HAP-1 (cell line): ENCODE measurements at regions not wholly inside any gene's neighbourhood (a gene's known extent, or its start where the extent isn't known, plus 50 kb on each side); places are given as distances from the start of the nearest gene placed in this dataset.

Source experiments
- DNase-seq, 2 experiments: peaks; one replicate each; pipeline ENCODE4 v3.0.0-alpha.2; 2016 to 2020; ENCODE audit warnings: low spot score in 2 of 2
- H3K27me3 ChIP-seq: fragments of 250-450 bp; sonication (Bioruptor Pico); 2 replicates; pipeline ENCODE4 v1.5.1; 2020; ENCODE audit warnings: low read depth, mild to moderate bottlenecking, moderate library complexity
- H3K36me3 ChIP-seq: fragments of 250-450 bp; sonication (Bioruptor Pico); replicated peaks from 2 replicates; pipeline ENCODE4 v1.5.1; 2020; ENCODE audit warnings: mild to moderate bottlenecking
- H3K4me1 ChIP-seq: fragments of 250-450 bp; sonication (Bioruptor Pico); 2 replicates; pipeline ENCODE4 v1.5.1; 2020; ENCODE audit warnings: mild to moderate bottlenecking
- H3K4me3 ChIP-seq: fragments of 250-450 bp; sonication (Bioruptor Pico); 2 replicates; pipeline ENCODE4 v1.5.1; 2020; ENCODE audit warnings: mild to moderate bottlenecking, moderate library complexity
- H3K9me3 ChIP-seq: fragments of 250-450 bp; sonication (Bioruptor Pico); 2 replicates; pipeline ENCODE4 v1.5.1; 2020; ENCODE audit warnings: mild to moderate bottlenecking, moderate library complexity
- in situ Hi-C: fragments of 300-500 bp; cut with MboI; formaldehyde crosslinking; loops from 3 replicates; pipeline ENCODE4 v1.14.3; 2020; ENCODE audit warnings: low sequenced_read_pairs, inconsistent platforms, mixed read lengths

DNA sequence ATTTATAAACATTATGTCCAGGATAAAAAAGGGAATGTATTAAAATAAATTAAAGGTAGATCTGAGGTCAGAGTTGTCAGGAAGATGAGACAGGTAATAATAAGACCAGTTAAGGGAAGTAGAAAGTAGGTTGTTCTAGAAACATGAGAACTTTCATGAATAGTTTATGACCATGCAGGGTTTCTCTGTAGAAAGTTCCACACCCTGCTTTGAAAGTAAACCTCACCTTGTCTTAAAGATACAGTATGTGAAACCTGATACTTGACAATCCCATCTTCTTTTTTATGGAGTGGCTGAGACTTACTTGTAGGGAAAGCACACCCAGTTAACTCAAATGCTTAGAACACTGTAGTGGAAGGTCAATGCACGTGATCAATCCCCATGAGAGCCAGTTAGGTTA is 260.6 kb upstream of the ZNF462 start:
- Histone ChIP-seq H3K9me3 (no peaks in the 10 kb centered on the region), H3K4me3 (no peak overlapping the region), H3K4me1 (no peaks in the 10 kb centered on the region), H3K36me3 (no peaks in the 10 kb centered on the region), H3K27me3 (no peaks in the 10 kb centered on the region)
- in situ Hi-C loops, result no loop called here
- DNase-seq, result no peak

DNA sequence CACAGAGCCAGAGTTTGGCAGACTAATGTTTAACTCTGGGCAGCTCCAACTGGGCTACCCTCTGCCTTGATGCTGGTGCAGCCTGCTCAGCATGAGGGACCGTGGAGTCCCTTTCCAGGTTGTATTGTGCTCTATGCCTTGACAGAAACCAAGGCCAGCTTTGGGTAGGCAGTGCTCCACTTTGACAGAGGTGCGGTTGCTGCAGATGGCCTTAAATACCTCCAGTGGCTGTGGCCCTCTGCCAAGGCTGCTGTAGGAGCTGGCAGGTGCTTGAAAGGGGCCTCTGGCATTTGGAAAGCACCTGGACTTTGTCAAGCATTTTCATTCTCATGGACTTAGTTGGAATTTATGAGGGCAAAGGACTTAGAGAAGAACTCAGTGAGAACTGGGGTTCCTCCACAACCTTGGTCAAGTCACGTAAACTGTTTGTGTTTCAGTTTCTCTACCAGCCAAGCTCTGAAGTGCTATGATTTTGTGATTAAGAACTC is 249.7 kb upstream of the ZNF462 start:
- no peak overlapping the region for H3K4me3 ChIP-seq

DNA sequence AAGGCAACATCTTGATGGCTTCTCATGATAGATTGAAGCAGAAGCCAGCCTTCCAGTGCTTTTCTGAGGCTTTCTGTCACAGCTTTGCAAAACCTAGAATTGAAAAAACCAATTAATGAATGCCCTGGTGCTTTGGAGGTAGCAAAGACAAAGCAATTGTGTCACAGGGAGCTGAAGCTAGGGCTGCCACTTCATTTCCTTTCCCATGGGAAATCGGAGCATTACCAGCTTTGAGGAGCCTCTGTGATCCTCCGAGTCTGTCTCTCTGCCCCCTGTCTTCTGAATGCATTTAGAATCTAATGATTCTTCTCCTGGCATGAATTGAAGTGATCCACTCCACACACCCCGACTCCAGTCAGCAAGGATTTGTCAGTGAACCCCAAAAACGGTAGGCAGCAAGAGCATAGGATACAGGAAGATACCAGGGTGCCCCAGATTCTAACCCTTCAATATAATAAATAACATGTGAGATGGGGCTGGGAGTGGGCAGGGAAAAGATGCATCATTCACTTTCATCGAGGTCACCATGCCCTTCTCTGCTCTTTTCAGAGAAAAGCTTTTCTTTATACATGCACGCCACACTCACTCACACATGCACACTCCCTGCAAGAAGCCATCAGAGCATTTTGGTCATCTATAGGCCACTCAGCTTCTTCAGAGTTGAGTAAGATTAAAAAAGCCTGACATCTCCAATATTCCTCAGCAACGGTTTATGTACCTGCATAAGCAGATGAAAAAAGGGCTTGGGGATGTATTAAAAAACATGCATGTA is 247.7 kb upstream of the ZNF462 start:
- Histone ChIP-seq H3K4me1 (no peaks in the 10 kb centered on the region), H3K9me3 (no peaks in the 10 kb centered on the region), H3K27me3 (no peaks in the 10 kb centered on the region), H3K36me3 (no peaks in the 10 kb centered on the region), H3K4me3 (no peak overlapping the region)
- DNase-seq, result no peak
- in situ Hi-C loops, result no loop called here

More for the DNA sequence above, 249.7 kb upstream of the ZNF462 start:
- Histone ChIP-seq H3K36me3 (no peaks in the 10 kb centered on the region), H3K9me3 (no peaks in the 10 kb centered on the region), H3K4me1 (no peaks in the 10 kb centered on the region), H3K27me3 (no peaks in the 10 kb centered on the region)
- DNase-seq, result no peak
- in situ Hi-C loops, result no loop called here

DNA sequence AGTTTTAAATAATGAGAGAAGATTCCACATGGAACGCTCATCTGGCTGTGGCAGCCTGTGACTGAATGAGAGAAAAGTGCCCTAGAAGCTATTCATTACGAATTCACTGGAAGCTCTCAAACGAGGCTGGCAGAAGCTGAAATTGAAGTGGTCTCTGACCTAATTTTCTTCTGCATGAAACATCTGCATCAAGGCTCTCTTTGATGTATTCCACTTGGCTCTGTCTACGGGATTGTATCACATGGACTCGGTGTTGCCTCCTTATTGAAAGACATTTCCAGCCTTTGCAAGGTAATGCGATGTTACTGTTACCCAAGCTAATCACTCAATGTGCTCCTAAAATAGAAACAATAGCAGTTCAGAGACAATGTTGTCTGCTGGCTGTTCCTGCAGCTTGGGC is 246.9 kb upstream of the ZNF462 start:
- Histone ChIP-seq H3K4me1 (no peaks in the 10 kb centered on the region), H3K27me3 (no peaks in the 10 kb centered on the region), H3K4me3 (no peak overlapping the region), H3K36me3 (no peaks in the 10 kb centered on the region), H3K9me3 (no peaks in the 10 kb centered on the region)
- in situ Hi-C loops, result no loop called here
- no peak for DNase-seq

DNA sequence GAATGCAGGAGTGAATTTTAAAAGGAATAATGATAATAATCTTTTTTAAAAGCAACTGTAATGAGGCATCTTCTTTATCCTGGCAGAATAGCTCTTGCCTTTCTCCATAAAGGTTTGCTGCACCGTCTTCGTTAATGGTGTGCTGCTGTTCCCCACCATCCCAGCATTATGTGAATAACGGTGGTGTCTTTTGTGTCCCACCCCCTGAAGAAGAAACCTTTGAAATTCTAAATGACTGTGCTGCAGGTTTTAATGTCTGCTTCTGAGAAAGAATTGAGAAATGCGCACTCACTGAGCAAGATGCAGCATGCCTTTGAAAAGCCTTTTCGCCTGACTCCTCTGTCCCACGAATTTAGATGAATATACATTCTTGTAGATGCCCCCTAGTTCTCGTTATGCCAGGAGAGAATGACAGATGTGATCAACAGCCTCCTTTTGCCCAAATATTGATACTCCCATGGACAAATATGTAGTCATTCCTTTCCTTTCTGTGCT is 246.1 kb upstream of the ZNF462 start:
- H3K9me3 ChIP-seq, result no peaks in the 10 kb centered on the region
- H3K36me3 ChIP-seq, result no peaks in the 10 kb centered on the region
- no peaks in the 10 kb centered on the region for H3K27me3 ChIP-seq
- no peaks in the 10 kb centered on the region for H3K4me1 ChIP-seq
- DNase-seq, result no peak
- in situ Hi-C loops, result no loop called here
- H3K4me3 ChIP-seq, result no peak overlapping the region

DNA sequence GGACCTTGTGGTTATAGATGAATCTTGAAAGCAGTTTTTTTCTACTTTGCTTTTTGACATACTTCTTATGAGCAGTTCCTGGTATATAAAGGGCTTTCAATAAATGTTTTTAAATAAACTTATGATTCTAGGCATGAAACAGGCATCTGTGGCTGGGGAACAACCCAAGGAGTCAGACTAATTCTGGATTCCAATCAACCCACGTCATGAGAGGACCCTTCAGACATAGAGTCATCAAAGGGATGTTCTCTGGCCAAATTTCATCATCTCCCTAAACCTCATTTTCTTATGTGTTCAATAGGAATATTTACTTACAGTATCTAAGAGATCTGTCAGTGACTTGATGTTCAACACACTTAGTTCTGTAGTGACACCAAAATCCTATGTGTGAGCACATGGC is 243.8 kb upstream of the ZNF462 start:
- in situ Hi-C loops, result no loop called here
- H3K4me3 ChIP-seq, result no peak overlapping the region
- H3K9me3 ChIP-seq, result no peaks in the 10 kb centered on the region
- no peaks in the 10 kb centered on the region for H3K4me1 ChIP-seq
- no peaks in the 10 kb centered on the region for H3K36me3 ChIP-seq
- no peaks in the 10 kb centered on the region for H3K27me3 ChIP-seq
- DNase-seq, result no peak

DNA sequence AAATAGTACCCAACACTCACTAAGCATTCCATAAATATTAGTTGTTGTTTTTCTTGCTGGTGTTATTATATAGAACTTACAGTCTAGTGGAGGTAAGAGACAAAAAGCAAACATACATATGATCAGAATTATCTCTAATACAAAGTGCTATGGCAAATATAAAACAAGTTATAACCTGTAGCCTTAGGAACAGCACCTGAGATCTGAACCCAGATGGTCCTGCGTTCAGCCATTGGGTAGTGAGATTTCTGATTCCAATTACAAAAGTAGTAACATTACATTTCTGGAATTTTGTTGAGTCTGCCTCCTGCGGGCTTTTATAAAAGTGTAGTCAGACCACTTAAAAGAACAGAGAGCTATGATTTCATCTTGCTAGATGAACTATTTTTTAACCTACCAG is 242.9 kb upstream of the ZNF462 start:
- Histone ChIP-seq H3K36me3 (no peaks in the 10 kb centered on the region), H3K9me3 (no peaks in the 10 kb centered on the region), H3K4me3 (no peak overlapping the region), H3K4me1 (no peaks in the 10 kb centered on the region), H3K27me3 (no peaks in the 10 kb centered on the region)
- DNase-seq, result no peak
- in situ Hi-C loops, result no loop called here

DNA sequence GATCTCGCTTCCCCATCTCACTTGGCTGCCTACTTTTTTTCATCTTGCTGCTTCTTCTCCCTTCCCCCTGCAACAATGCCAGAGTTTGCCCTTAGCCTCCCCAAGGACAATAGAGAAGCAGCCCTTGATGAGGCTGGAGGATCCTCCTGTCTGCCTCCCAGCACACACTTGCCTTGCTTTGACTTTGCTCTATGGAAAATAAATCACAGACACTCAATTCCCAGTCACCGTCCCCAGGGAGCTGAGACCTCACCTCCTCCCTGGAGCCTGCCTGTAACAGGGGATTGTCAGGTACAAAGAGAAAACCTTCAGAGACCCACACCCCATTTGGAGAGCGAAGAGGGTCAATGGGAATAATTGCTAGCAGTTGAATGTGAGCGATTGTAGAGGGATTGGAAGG is 242.1 kb upstream of the ZNF462 start:
- H3K9me3 ChIP-seq, result no peaks in the 10 kb centered on the region
- in situ Hi-C loops, result no loop called here
- DNase-seq, result no peak
- no peaks in the 10 kb centered on the region for H3K27me3 ChIP-seq
- no peak overlapping the region for H3K4me3 ChIP-seq
- H3K36me3 ChIP-seq, result no peaks in the 10 kb centered on the region
- no peaks in the 10 kb centered on the region for H3K4me1 ChIP-seq

DNA sequence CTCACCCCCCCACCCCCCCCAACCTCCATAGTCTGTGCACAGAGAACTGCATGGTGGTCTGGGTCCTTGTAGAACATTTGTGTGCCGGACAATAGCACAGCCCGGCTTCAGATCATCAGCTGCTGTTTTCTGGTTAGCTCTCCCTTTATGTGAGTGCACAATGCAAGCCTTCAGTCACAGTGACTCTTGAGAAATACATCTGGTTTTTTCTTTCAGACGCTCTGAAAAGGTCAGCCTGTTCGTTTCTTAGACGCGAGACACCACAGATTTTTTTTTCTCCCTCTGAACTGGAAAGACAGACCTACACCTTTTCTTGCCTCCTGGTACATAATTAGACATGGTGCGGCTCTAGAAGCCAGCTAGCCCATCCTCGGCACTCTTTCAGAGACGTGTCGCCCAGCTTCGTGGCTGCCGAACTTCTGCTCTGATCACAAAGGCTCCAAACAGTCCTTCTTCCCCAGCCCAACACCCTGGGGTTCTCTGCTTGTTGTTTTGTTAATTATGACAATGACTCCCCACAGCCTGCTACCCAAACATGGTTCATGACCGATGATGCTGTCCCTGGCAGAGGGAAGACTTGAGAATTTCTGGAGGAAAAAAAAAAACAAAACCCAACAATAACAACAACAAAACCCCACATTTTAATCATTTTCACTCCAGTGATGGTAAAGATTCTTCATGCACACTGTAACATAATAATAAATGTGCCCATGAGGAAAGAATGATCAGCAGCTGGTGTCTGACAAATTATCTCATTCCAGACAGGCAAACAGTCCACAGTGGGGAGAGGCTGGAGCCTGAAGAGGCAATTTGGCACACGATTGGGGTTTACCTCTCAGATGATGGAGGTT is 241.4 kb upstream of the ZNF462 start:
- Histone ChIP-seq H3K4me1 (no peaks in the 10 kb centered on the region), H3K36me3 (no peaks in the 10 kb centered on the region), H3K9me3 (no peaks in the 10 kb centered on the region), H3K4me3 (no peak overlapping the region), H3K27me3 (no peaks in the 10 kb centered on the region)
- in situ Hi-C loops, result no loop called here
- DNase-seq, result no peak

DNA sequence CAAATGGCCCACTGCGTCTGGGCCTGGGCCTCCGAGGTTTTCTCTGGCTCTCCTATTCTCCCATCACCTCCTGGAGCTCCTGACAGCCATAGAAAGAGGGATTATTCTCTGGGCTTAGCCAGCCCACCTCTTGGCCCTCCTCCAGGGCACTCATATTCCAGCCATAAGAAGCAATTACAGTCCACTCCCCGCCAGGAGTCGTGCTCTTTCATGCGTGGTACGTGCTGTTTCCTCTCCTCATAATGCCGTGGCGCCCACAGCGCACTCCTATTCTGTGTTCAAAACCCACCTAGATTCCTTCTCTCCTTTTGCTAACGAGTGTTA is 240.8 kb upstream of the ZNF462 start:
- DNase-seq, result peak in 1 of 2 experiments; percentile 40
- no peaks in the 10 kb centered on the region for H3K4me1 ChIP-seq
- no peak overlapping the region for H3K4me3 ChIP-seq
- no peaks in the 10 kb centered on the region for H3K27me3 ChIP-seq
- in situ Hi-C loops, result no loop called here
- H3K36me3 ChIP-seq, result no peaks in the 10 kb centered on the region
- no peaks in the 10 kb centered on the region for H3K9me3 ChIP-seq

DNA sequence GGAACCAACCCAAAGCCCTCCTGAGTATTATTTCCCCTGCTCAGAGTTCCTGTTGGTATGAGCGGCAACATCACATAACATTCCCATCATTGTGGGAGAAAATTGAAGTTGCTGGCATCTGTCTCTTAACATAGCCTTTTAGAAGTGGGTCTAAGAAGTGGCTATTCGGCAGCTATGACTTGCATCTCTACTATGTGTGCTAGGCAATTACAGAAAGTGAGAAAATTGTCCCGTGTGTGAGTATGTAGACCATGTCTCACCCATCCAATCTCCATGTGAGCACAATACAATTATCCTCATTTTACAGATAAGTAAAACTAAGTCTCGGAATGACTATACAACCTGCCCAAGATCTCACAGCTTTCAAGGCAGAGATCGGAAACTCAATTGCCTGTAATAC is 239.4 kb upstream of the ZNF462 start:
- no peaks in the 10 kb centered on the region for H3K27me3 ChIP-seq
- H3K36me3 ChIP-seq, result no peaks in the 10 kb centered on the region
- no peak for DNase-seq
- no peaks in the 10 kb centered on the region for H3K4me1 ChIP-seq
- H3K9me3 ChIP-seq, result no peaks in the 10 kb centered on the region
- no peak overlapping the region for H3K4me3 ChIP-seq
- in situ Hi-C loops, result no loop called here

DNA sequence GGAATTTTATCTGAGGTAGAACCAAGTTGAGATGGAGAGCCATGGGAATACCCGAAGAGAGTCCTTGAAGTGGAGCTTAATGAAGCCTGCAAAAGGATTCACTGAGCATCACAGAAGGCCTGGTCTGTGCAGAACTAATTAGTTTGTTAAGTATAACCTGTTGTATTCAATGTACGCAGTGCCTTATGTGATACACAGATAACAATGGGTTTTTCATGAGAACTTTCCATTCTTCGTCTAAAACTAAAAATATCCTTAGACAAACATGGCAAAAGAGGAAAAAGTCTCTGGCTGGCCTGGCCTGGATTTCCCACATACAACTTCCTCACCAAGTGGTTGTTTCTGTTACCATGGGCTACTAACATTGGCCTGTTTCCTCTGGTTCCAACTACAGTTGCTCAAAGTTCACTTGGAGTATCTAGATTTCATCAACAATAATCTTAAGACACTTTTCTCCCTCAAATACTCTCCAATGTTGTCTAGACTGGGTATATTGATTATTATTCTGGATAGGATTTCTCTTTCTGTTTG is 237.6 kb upstream of the ZNF462 start:
- no peaks in the 10 kb centered on the region for H3K27me3 ChIP-seq
- H3K4me1 ChIP-seq, result no peaks in the 10 kb centered on the region
- in situ Hi-C loops, result no loop called here
- no peak for DNase-seq
- H3K4me3 ChIP-seq, result no peak overlapping the region
- no peaks in the 10 kb centered on the region for H3K36me3 ChIP-seq
- H3K9me3 ChIP-seq, result no peaks in the 10 kb centered on the region

DNA sequence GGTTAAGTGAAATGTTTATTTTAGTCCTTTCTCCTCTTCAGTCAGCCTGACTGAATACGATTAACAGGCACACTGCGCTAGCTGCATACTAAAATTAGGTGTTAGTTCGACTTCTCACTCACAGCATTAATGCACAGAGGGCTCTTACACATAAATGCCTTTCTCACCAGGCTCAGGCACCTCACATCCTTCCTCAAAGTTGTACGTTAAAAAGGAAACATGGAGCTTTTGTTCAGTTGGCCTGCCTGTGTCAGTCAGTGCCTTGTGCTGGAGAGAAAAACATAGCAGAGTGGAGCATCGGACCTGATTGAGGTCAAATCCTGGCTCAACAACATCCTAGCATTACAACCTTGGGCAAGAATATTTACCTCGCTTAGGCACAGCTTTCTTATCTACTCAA is 236.0 kb upstream of the ZNF462 start:
- Histone ChIP-seq H3K4me3 (no peak overlapping the region), H3K36me3 (no peaks in the 10 kb centered on the region), H3K27me3 (no peaks in the 10 kb centered on the region), H3K4me1 (no peaks in the 10 kb centered on the region), H3K9me3 (no peaks in the 10 kb centered on the region)
- no peak for DNase-seq
- in situ Hi-C loops, result no loop called here

DNA sequence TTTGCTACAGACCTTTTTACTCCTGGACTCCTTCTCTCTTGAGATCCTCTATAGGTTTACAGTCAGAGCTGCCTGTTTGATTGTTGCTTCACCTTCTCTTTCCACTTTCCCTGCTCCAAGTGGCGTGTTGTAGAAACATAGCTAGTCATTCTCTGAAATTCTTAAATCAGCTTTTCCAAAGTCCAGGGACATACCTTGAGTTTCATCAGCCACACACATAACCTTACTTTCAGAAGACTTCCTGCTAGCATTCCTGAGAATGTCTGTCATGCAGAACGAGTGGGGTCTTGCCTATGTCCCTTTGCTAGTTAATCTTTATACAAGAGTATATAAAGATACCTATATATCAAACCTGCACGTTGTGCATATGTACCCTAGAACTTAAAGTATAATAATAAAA is 230.3 kb upstream of the ZNF462 start:
- no peaks in the 10 kb centered on the region for H3K36me3 ChIP-seq
- no peaks in the 10 kb centered on the region for H3K4me1 ChIP-seq
- no peaks in the 10 kb centered on the region for H3K9me3 ChIP-seq
- in situ Hi-C loops, result no loop called here
- DNase-seq, result no peak
- no peaks in the 10 kb centered on the region for H3K27me3 ChIP-seq
- no peak overlapping the region for H3K4me3 ChIP-seq
